ENCODE measurements at regions not wholly inside any gene's neighbourhood (a gene's known extent, or its start where the extent isn't known, plus 50 kb on each side); places are given as distances from the start of the nearest gene placed in this dataset.

DNA sequence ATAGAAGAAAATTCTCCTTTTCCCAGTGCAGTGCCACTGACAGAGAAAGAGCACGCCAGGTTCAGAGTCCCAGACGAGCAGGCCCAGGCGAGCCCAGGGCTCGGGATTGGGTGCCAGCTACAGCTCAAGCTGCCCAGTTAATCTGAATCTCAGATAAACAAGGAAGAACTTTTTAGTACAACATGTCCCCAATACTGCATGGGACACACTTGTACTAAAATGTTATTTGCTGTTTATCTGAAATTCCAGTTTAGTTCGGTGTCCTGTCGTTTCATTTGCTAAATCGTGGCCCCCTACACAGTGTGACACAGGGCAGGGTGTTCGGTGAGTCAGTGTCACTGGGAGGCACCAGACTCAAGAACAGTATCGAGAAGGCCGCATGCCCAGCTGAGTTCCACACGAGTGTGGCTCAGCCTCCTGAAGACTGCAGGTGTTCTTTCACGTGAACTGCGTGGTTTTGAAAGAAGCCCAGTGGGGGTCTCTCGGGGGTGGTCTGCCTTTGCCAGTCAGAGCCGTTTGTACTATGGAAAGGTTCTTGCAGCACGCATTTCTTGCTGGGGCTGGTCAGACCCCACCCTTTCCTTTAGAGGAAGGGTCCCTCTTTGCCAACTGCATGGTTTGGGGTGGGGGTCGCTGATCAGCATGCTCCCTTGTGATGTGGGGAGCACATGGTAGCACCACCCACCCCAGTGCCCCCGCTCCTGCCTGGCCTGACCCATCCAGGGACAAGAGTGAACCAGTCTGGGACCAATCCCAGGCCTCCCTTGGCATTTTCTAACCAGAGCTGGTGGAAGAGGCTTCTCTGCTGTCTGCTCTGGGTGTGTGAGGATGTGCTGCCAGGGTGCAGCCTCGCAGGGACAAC lies 115.6 kb upstream of the B3GAT1 start:
- Histone ChIP-seq H3K36me3 (no peaks in the 10 kb centered on the region), H3K27ac (no peak overlapping the region), H3K27me3 (no peaks in the 10 kb centered on the region), H3K4me3 (no peak overlapping the region), H3K4me1 (peaks cover 0 to 5% (median 0%) of the 10 kb centered on the region in 4 donors), H3K9me3 (no peaks in the 10 kb centered on the region)
- intact Hi-C loops (cut with DNase I) = no loop called here
- TF ChIP-seq CTCF (IDR thresholded peaks at IDR 0.05) = no peak
- TF ChIP-seq EP300 (IDR thresholded peaks at IDR 0.05) = no peak
- TF ChIP-seq POLR2A (IDR thresholded peaks at IDR 0.05) = no peak
- no peak for TF ChIP-seq POLR2AphosphoS5 (IDR thresholded peaks at IDR 0.05)
- peak; percentile 40 for DNase-seq
- WGBS, 2 donors = 84 to 89% methylated on average over 19 of the region's 19 CpGs

- intact Hi-C loops (cut with DNase I) = no loop called here
- TF ChIP-seq POLR2AphosphoS5 (IDR thresholded peaks at IDR 0.05) = no peak
- TF ChIP-seq EP300 (IDR thresholded peaks at IDR 0.05) = no peak
- TF ChIP-seq CTCF (IDR thresholded peaks at IDR 0.05) = no peak
- TF ChIP-seq POLR2A (IDR thresholded peaks at IDR 0.05) = no peak
- peak; percentile 40 for DNase-seq
- Histone ChIP-seq H3K27ac (no peak overlapping the region), H3K36me3 (no peaks in the 10 kb centered on the region), H3K9me3 (no peaks in the 10 kb centered on the region), H3K4me1 (no peaks in the 10 kb centered on the region), H3K4me3 (no peak overlapping the region), H3K27me3 (no peaks in the 10 kb centered on the region)
- WGBS, 2 donors = 89 to 93% methylated on average over 28 of the region's 28 CpGs
These were observed 113.1 kb upstream of the B3GAT1 start for GRCh38 chr11:134524896-134525845.

DNA sequence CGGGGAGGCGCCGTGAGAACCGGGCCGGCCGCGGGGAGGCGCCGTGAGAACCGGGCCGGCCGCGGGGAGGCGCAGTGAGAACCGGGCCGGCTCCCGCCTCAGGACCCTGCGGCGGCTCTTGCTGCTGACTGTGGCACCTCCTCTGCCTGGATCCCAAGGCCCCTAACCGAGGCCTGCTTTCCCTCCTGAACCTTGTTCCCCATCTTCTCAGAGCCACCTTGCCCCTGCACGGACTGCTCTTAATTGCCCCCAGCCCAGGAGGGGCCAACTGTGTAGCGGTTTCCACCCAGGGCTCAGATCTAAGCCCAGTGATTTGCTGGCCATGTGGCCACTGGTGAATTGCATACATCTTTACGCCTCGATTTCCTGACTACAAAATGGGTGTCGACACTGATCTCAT lies 112.2 kb upstream of the B3GAT1 start:
- H3K4me3 ChIP-seq = no peak overlapping the region
- WGBS, 2 donors = 93 to 95% methylated on average over 25 of the region's 25 CpGs
- no peaks in the 10 kb centered on the region for H3K4me1 ChIP-seq
- no peak for TF ChIP-seq EP300 (IDR thresholded peaks at IDR 0.05)
- no peak for TF ChIP-seq CTCF (IDR thresholded peaks at IDR 0.05)
- TF ChIP-seq POLR2AphosphoS5 (IDR thresholded peaks at IDR 0.05) = no peak
- TF ChIP-seq POLR2A (IDR thresholded peaks at IDR 0.05) = no peak
- intact Hi-C loops (cut with DNase I) = no loop called here
- no peak overlapping the region for H3K27ac ChIP-seq
- no peaks in the 10 kb centered on the region for H3K9me3 ChIP-seq
- peak; percentile 38 for DNase-seq
- H3K27me3 ChIP-seq = no peaks in the 10 kb centered on the region
- no peaks in the 10 kb centered on the region for H3K36me3 ChIP-seq

GRCh38 chr11:134522782-134523570 lies 110.9 kb upstream of the B3GAT1 start:
- intact Hi-C loops (cut with DNase I) = no loop called here
- H3K36me3 ChIP-seq = no peaks in the 10 kb centered on the region
- no peaks in the 10 kb centered on the region for H3K9me3 ChIP-seq
- WGBS, 2 donors = 76 to 77% methylated on average over 26 to 33 of the region's 33 CpGs
- TF ChIP-seq EP300 (IDR thresholded peaks at IDR 0.05) (no peak), POLR2A (IDR thresholded peaks at IDR 0.05) (no peak), CTCF (IDR thresholded peaks at IDR 0.05) (no peak), POLR2AphosphoS5 (IDR thresholded peaks at IDR 0.05) (no peak)
- no peaks in the 10 kb centered on the region for H3K4me1 ChIP-seq
- H3K27ac ChIP-seq = no peak overlapping the region
- H3K27me3 ChIP-seq = no peaks in the 10 kb centered on the region
- H3K4me3 ChIP-seq = no peak overlapping the region
- DNase-seq = peak; percentile 40

Data from sigmoid colon (tissue), 6 donors.